Ovary (tissue), 7 donors: ENCODE measurements at regions not wholly inside any gene's neighbourhood (a gene's known extent, or its start where the extent isn't known, plus 50 kb on each side); places are given as distances from the start of the nearest gene placed in this dataset.
"Not testable (repeated sequence)": the region's sequence is repeated elsewhere in the genome, so short reads cannot be mapped to it uniquely, and the experiment has no call there.

Source experiments
- DNase-seq, 5 donors: peaks; one replicate each; pipeline ENCODE4 v3.0.0-alpha.2; 2019 to 2020
- H3K27ac ChIP-seq, 2 donors: fragments of 200-600 bp; one replicate each; pipeline versions ENCODE4 v1.5.1 to v1.8.0; 2019 to 2022
- H3K27me3 ChIP-seq: fragments of 200-600 bp; one replicate; pipeline ENCODE4 v1.8.0; 2022
- H3K36me3 ChIP-seq: fragments of 200-600 bp; sonication (generic); one replicate; pipeline ENCODE4 v1.5.1; 2019
- H3K4me1 ChIP-seq: one replicate; pipeline ENCODE4 v1.8.1; 2013; ENCODE audit warnings: mild to moderate bottlenecking, moderate library complexity; ENCODE audit not compliant: insufficient read depth
- H3K4me3 ChIP-seq: fragments of 200-600 bp; sonication (generic); one replicate; pipeline ENCODE4 v1.5.1; 2017
- H3K9me3 ChIP-seq, 2 donors: fragments of 200-600 bp in 1 of 2; sonication (generic) in 1 of 2; one replicate each; pipeline versions ENCODE4 v1.5.1 to v1.8.1; 2013 to 2019; ENCODE audit warnings: mild to moderate bottlenecking in 1 of 2, moderate library complexity in 1 of 2
- CTCF ChIP-seq, 3 donors: fragments of 450-650 bp in 2 of 3; fragments of 200-600 bp in 1 of 3; IDR thresholded peaks; one replicate each; pipeline versions ENCODE4 v1.5.1 to v1.8.0; 2016 to 2022; ENCODE audit warnings: antibody characterized with exemption in 3 of 3, mild to moderate bottlenecking in 1 of 3
- EP300 ChIP-seq: sonication (generic); formaldehyde crosslinking; IDR thresholded peaks from one replicate; pipeline ENCODE4 v1.6.1; 2017; ENCODE audit warnings: antibody characterized with exemption
- POLR2A ChIP-seq: fragments of 450-650 bp; IDR thresholded peaks from one replicate; pipeline ENCODE4 v1.6.1; 2017; ENCODE audit warnings: antibody characterized with exemption, mild to moderate bottlenecking, moderate library complexity
- WGBS, 3 donors: extraction: QIAGEN DNeasy Blood & Tissue Kit in 1 of 3; methylation state at CpG; one replicate each; pipeline versions ENCODE4 v1.1.5 to v1.1.7; 2013 to 2017; 5-methylcytosine and 5-hydroxymethylcytosine counted together
- intact Hi-C, 4 donors: fragments of 100-400 bp; cut with DNase I; formaldehyde crosslinking; loops; one replicate each; pipeline versions ENCODE4 v1.11.0 to v1.15.1; 2022 to 2023
- donor health status: DM: no; HTN: no; CAD: no; lungs with moderate emphysema.
- donor health status: DM: no; HTN: no; CAD: no.
- donor health status: Bipolar disorder and iron deficiency.
- donor health status: DM: no; HTN: no; CAD: no.
- donor health status: DM: yes; HTN: yes; CAD: no.

- intact Hi-C loops: no loop called here
- Histone ChIP-seq H3K4me3 (no peak overlapping the region), H3K27me3 (no peaks in the 10 kb centered on the region), H3K9me3 (no peaks in the 10 kb centered on the region), H3K4me1 (peaks cover 18% of the 10 kb centered on the region), H3K36me3 (no peaks in the 10 kb centered on the region), H3K27ac (no peak overlapping the region)
- TF ChIP-seq CTCF (IDR thresholded peaks at IDR 0.05) (no peak), EP300 (no peak), POLR2A (no peak)
- DNase-seq: no peak
- WGBS, 3 donors: 38 to 54% (median 44%) methylated on average over 34 of the region's 34 CpGs
Observed at GRCh38 chr16:85286951-85287814, 174.9 kb upstream of the CIBAR2 start.

GRCh38 chr16:85287815-85288109, 175.5 kb upstream of the CIBAR2 start:
- WGBS, 3 donors: 95 to 96% (median 96%) methylated on average over 13 of the region's 13 CpGs
- H3K4me1 ChIP-seq: peaks cover 18% of the 10 kb centered on the region
- H3K27ac ChIP-seq, H3K4me3 ChIP-seq, H3K27me3 ChIP-seq, intact Hi-C loops, DNase-seq, H3K9me3 ChIP-seq, H3K36me3 ChIP-seq: not testable (repeated sequence)

- Histone ChIP-seq H3K4me1 (peaks cover 18% of the 10 kb centered on the region), H3K27ac (no peak overlapping the region), H3K9me3 (no peaks in the 10 kb centered on the region), H3K4me3 (no peak overlapping the region), H3K27me3 (no peaks in the 10 kb centered on the region), H3K36me3 (no peaks in the 10 kb centered on the region)
- DNase-seq: no peak
- 97 to 100% (median 99%) methylated on average over 4 of the region's 4 CpGs for WGBS, 3 donors
- TF ChIP-seq EP300 (no peak), CTCF (IDR thresholded peaks at IDR 0.05) (no peak), POLR2A (no peak)
- intact Hi-C loops: no loop called here
Observed at GRCh38 chr16:85288341-85288868, 176.1 kb upstream of the CIBAR2 start.

GRCh38 chr16:85288869-85289660, 176.8 kb upstream of the CIBAR2 start:
- no peak for DNase-seq
- no peak overlapping the region for H3K27ac ChIP-seq
- intact Hi-C loops: no loop called here
- no peaks in the 10 kb centered on the region for H3K36me3 ChIP-seq
- H3K4me1 ChIP-seq: peaks cover 18% of the 10 kb centered on the region
- H3K9me3 ChIP-seq: no peaks in the 10 kb centered on the region
- H3K4me3 ChIP-seq: no peak overlapping the region
- TF ChIP-seq POLR2A (no peak), EP300 (no peak), CTCF (IDR thresholded peaks at IDR 0.05) (no peak)
- no peaks in the 10 kb centered on the region for H3K27me3 ChIP-seq
- whole genome bisulfite sequencing, 3 donors: 89 to 93% (median 91%) methylated on average over 10 to 11 of the region's 11 CpGs
